Central memory CD4-positive, alpha-beta T cell (primary cell): ENCODE measurements at regions not wholly inside any gene's neighbourhood (a gene's known extent, or its start where the extent isn't known, plus 50 kb on each side); places are given as distances from the start of the nearest gene placed in this dataset.

ENCODE experiments used
- DNase-seq: peaks from one replicate; pipeline ENCODE4 v3.0.0; 2022

DNA sequence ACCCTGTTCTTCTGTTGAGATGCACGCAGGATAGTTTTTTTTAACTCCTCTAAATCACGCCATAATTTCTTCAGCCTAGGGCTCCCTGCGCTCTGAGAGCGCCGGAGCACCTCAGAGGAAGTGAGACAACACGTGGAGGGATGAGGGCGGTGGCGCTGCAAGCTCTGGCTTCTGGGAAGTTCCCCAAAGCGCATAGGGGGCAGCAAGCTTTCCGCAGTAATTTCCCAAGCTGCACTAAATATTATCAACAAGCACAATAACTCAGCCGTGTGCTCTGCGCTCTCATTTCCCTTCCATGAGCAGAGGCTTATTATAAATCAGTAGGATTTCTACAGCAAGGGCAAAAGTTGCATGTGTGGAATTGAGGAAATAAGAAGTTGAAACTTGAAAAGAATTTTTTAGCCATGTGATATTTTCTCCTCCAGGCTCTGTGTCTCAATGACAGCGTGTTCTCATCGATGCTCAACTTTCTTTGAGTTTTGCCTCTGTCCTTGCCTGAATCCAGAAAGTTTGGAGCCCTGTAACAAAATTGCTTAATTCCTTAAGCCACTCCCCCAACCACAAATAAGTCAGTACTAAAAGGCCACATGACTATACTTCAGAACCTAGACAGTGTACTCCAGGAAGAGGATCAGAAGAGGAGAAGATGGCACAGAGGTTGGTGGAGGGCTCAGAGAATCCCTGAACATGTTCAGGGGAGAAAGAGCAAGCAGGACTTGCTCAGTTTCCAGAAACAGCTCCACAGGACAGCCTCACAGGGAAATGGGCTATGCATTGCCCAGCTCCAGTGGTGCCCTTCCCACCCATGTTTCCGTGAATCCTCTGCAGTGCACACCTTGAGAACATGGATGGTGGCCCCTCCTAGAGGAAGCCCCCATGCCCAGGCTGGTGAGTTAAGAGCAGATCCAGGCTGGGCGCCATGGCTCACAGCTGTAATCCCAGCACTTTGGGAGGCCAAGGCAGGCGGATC lies 221.5 kb upstream of the GHITM start:
- DNase-seq = no peak

DNA sequence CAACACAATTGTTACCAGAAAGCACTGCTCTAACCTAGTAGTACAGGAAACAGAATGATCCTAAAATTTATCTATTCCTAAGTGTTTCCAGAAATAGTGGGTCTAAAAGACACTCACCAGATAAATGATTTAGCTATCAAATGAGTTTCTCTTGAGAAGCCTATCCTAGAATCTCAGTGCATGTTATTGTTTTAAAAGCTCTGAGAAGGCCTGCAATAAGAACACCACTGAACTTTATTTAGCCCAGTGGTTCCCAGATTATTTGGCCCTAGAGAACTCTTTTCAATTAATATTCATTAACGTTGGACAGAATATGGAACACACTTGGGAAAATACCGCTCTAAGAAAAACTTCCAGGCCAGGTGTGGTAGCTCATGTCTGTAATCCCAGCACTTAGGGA lies 220.1 kb upstream of the GHITM start:
- no peak for DNase-seq

DNA sequence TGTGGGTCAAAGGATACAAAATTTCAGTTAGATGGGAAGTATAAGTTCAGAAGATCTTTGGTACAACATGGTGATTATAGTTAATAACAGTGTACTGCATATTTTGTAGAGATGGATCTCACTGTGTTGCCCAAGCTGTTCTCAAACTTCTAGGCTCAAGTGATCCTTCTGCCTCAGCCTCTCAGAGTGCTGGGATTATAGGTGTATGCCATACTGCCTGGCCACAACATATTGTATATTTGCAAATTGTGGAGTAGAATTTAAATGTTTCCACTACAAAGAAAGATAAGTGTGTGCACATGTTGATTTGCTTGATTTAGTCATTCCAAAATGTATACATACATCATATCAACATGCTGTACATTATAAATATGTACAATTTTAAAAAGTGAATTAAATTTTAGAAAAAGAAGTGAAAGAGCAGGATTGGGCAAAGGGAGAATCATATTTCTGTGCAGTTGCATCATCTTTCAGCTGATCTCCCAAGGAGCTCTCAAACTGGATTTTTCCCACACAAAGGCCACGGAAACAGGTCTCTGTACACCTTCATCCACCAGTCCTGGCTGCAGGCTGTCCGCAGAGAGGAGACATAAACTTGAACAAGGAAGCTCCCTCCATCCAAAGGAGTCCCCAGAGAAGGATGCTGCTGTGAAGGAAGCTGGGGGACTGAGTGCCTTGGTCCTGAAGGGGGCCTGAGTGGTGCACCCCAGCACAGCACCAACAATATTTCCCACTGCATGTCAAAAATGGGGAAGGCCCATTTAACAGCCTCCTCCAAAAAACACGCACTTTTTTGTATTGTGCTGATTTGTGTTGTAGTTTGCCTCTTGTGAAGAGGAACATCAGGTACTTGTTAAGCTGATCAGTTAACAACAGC lies 217.1 kb upstream of the GHITM start:
- DNase-seq = no peak

DNA sequence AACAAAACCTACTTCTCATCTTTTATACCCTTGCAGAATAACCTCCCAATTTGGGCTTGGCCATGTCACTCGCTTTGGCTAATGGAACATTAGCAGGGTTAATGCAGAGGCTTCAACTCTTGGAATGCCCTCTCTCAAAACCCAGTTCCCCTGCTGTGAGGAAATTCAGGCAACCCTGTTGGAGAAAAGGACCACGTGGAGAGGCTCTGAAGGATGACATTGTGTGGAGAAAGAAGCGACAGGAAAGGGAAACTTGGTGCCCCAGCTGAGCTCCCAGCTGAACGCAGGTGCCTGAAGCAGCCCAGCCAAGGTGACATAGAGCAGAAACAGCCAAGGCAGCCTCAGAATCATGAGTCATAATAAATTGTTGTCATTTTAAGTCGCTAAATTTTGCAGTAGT lies 214.2 kb upstream of the GHITM start:
- DNase-seq = no peak

- no peak for DNase-seq
Observed at GRCh38 chr10:83926606-83927005, 212.7 kb upstream of the GHITM start.

DNA sequence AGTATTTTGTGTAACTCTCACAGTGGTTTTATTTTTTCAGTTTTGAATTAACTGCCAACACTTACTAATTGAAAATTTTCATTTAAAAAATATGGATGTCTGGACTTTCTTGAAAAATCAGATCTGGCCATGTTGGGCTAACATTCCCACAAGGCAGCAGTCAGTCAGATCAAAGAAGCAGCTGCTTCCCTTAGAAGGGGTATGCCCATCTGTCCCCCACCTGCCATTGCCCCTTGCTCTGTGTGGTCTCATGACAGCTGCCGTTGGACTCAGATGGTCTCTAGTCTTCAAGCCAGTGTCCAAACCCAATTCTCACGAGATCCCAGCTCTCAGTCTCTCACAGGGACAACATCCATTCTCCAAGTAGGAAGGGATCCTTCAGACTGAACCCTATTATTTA lies 212.1 kb upstream of the GHITM start:
- no peak for DNase-seq

- DNase-seq = no peak
Observed at GRCh38 chr10:83929399-83929798, 209.9 kb upstream of the GHITM start.

DNA sequence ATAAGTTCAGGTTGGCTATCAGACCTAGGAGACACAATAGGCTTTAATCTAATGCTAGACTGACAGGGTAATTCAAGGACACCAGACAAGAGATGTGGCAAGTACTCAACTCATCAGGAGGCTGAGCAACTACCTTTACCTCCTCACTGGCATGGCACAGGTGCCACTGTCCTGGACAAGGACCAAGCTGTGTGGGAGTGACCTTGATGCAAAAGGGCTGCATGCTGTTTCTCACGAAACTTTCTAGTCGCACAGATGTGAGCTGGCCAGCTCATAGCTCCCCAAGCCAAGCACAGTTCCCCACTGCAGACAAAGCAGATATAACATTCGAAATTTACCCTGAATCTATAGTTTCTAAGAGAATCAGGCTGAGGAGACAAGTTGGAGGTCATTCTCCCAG lies 207.6 kb upstream of the GHITM start:
- no peak for DNase-seq

GRCh38 chr10:83932245-83932644 lies 207.1 kb upstream of the GHITM start:
- no peak for DNase-seq

GRCh38 chr10:83934062-83934461 lies 205.2 kb upstream of the GHITM start:
- DNase-seq = no peak

- no peak for DNase-seq
Observed at GRCh38 chr10:83934641-83935338, 204.5 kb upstream of the GHITM start.

DNA sequence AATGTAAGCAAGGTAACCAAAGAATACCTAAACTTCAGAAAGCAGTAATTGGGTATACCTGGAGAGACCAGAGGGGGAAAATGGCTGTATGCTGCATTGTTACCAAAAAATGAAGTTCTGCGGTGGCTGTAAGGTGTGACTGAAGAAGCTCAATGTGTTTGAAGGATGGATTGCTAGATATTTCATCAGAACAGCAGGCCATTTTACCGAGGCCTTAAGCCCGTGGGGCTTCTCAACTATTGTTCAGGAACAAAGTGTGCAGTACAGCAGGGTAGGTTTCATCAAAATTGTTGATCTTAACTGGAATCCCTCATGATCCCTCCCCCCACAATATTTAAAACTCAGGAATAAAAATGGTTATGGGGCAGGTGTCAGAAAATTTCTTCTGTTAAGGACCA lies 204.0 kb upstream of the GHITM start:
- no peak for DNase-seq

DNA sequence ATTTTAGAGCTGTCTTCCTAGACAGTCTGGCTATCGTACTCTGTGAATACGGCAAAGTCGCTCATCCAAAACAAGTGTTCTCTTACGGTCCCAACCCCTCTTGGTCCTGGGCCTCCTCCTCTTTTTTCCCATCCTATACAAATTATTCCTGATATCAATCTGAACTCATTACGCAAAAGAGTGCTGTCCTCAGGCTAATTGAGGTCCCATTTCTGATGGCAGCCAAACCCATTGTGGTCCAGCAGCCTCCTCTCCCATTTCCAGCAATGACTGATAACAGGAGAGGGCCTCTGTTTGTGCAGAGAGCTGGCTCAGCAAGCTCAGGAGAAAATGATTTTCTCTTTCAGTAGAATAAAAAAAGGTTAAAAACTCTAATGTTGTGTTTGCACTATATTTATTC lies 203.4 kb upstream of the GHITM start:
- no peak for DNase-seq

- DNase-seq = no peak
Observed at GRCh38 chr10:83937161-83937560, 202.1 kb upstream of the GHITM start.

- DNase-seq = no peak
Observed at GRCh38 chr10:83937826-83938225, 201.5 kb upstream of the GHITM start.

- DNase-seq = no peak
Observed at GRCh38 chr10:83941189-83941588, 198.1 kb upstream of the GHITM start.

GRCh38 chr10:83942410-83942809 lies 196.9 kb upstream of the GHITM start:
- DNase-seq = no peak

GRCh38 chr10:83943049-83943448 lies 196.3 kb upstream of the GHITM start:
- DNase-seq = no peak

DNA sequence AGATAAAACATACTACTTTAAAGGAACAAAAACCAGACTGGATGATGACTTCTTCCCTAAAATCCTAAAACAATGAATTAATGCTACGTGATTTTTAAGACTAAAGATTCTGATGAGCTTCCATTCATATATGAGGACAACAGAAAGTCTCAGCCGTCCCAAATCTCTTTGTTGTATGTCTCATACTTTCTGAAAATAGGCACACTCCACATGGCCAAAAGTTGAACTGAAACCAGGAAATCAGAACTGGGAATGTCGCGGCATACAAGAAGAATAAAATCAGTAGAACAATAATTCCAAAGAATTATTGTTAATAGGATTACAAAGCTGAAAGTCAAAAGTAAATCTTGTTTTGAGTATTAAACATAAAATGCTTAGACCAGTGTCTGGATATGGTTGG lies 195.4 kb upstream of the GHITM start:
- DNase-seq = no peak

DNA sequence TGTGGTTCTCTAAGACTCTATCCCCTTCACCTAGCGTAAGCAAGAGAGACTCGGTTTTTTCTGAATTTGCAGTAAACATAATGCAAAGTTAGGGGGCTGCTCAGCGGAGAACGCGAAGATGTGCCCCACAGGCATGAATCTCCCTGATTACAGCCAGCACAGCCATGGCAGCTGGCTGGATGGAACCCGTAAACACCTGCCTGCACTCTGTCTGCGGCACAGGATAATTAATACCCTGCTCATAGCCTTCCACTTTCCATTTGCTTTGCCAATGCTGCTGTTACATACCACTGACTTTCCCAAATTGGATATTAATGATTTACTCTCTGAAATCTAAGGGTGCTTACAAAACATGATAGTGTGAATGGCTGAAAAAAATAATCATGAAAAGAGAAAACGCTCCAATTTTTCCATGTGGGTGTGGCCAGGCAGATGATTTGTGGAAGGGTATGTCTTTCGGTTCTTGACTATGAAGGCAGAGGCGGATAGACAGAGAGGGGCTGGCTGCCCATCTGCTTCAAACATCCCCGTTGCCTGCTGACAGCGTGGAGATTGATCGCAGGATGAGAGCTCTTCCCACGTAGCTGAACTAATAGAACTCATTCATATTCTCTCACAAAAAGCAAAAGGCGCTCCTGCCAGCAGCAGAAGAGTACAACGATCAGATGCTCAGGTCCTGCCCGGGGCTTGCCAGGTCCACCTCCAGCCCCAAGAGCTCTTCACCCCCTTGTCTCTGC lies 193.2 kb upstream of the GHITM start:
- no peak for DNase-seq

- DNase-seq = no peak
Observed at GRCh38 chr10:83952314-83952713, 187.0 kb upstream of the GHITM start.

GRCh38 chr10:83953589-83953988 lies 185.7 kb upstream of the GHITM start:
- DNase-seq = no peak
